ENCODE measurements at regions not wholly inside any gene's neighbourhood (a gene's known extent, or its start where the extent isn't known, plus 50 kb on each side); places are given as distances from the start of the nearest gene placed in this dataset.
"Not testable (repeated sequence)": the region's sequence is repeated elsewhere in the genome, so short reads cannot be mapped to it uniquely, and the experiment has no call there.

- intact Hi-C loops (cut with DNase I): no loop called here
- H3K27ac ChIP-seq: no peak overlapping the region
- H3K9me3 ChIP-seq: no peaks in the 10 kb centered on the region
- H3K4me1 ChIP-seq (replicated peaks): no peaks in the 10 kb centered on the region
- no peak for DNase-seq (ENCODE audit: low spot score)
- no peaks in the 10 kb centered on the region for H3K27me3 ChIP-seq (replicated peaks; ENCODE audit: insufficient read depth)
- no peaks in the 10 kb centered on the region for H3K36me3 ChIP-seq
- TF ChIP-seq POLR2A (IDR thresholded peaks at IDR 0.05) (no peak), CTCF (IDR thresholded peaks at IDR 0.05) (no peak), POLR2AphosphoS5 (IDR thresholded peaks at IDR 0.05) (no peak)
- no peak overlapping the region for H3K4me3 ChIP-seq
Measured at GRCh38 chr9:22654833-22655232, 208.2 kb downstream of the DMRTA1 start.

DNA sequence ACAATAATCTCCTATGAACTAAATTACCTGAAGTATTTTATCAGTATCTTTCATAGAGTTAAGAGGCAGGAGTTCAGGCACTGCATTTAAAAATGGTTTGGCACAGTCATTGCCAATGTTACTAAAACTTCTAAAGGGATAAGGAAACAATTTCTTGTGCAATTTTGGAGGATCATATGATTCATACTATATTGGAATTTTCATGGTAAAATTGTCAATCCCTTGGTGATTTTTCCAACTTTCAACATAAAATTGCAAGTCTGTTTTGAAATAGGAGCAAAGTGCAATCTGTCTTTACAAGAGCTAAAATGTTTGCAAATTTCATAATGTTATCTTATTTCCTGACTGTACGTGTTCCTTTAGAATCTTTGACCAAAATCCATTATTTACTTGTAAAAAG, 211.1 kb downstream of the DMRTA1 start:
- no peaks in the 10 kb centered on the region for H3K36me3 ChIP-seq
- no peak overlapping the region for H3K4me3 ChIP-seq
- no peaks in the 10 kb centered on the region for H3K9me3 ChIP-seq
- H3K4me1 ChIP-seq (replicated peaks): no peaks in the 10 kb centered on the region
- 66% methylated on average over 1 of the region's 1 CpG for WGBS
- no peak for DNase-seq (ENCODE audit: low spot score)
- no peaks in the 10 kb centered on the region for H3K27me3 ChIP-seq (replicated peaks; ENCODE audit: insufficient read depth)
- intact Hi-C loops (cut with DNase I): no loop called here
- H3K27ac ChIP-seq: no peak overlapping the region
- TF ChIP-seq POLR2A (IDR thresholded peaks at IDR 0.05) (no peak), CTCF (IDR thresholded peaks at IDR 0.05) (no peak), POLR2AphosphoS5 (IDR thresholded peaks at IDR 0.05) (no peak)

DNA sequence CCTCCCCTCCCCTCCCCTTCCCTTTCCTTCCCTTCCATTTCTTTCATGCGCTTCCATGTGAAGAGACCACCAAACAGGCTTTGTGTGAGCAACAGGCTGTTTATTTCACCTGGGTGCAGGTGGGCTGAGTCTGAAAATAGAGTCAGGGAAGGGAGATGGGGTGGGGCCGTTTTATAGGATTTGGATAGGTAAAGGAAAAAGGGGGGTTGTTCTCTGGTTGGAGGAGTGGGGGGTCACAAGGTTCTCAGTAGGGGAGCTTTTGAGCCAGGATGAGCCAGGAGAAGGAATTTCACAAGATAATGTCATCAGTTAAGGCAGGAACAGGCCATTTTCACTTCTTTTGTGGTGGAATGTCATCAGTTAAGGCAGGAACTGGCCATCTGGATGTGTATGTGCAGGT, 211.9 kb downstream of the DMRTA1 start:
- H3K36me3 ChIP-seq; H3K27me3 ChIP-seq (replicated peaks; ENCODE audit: insufficient read depth); H3K4me3 ChIP-seq; H3K9me3 ChIP-seq; intact Hi-C loops (cut with DNase I); H3K27ac ChIP-seq; DNase-seq (ENCODE audit: low spot score); H3K4me1 ChIP-seq (replicated peaks): not testable (repeated sequence)
- WGBS: 75% methylated on average over 2 of the region's 2 CpGs

GRCh38 chr9:22682536-22682935, 235.9 kb downstream of the DMRTA1 start:
- intact Hi-C loops (cut with DNase I): loop anchor here (10.0 kb wide), 1 partner anchor 58 kb away; no protein-coding TSS in a partner anchor
- no peak for TF ChIP-seq CTCF (IDR thresholded peaks at IDR 0.05)
- TF ChIP-seq POLR2A (IDR thresholded peaks at IDR 0.05): no peak
- TF ChIP-seq POLR2AphosphoS5 (IDR thresholded peaks at IDR 0.05): no peak
- H3K4me1 ChIP-seq (replicated peaks): no peaks in the 10 kb centered on the region
- H3K36me3 ChIP-seq: no peaks in the 10 kb centered on the region
- DNase-seq (ENCODE audit: low spot score): no peak
- H3K27ac ChIP-seq: no peak overlapping the region
- no peaks in the 10 kb centered on the region for H3K9me3 ChIP-seq
- no peak overlapping the region for H3K4me3 ChIP-seq
- WGBS: 29% methylated on average over 3 of the region's 3 CpGs
- no peaks in the 10 kb centered on the region for H3K27me3 ChIP-seq (replicated peaks; ENCODE audit: insufficient read depth)

GRCh38 chr9:22682961-22683699, 236.5 kb downstream of the DMRTA1 start:
- TF ChIP-seq CTCF (IDR thresholded peaks at IDR 0.05): no peak
- no peak for TF ChIP-seq POLR2A (IDR thresholded peaks at IDR 0.05)
- no peak for TF ChIP-seq POLR2AphosphoS5 (IDR thresholded peaks at IDR 0.05)
- H3K36me3 ChIP-seq: no peaks in the 10 kb centered on the region
- no peaks in the 10 kb centered on the region for H3K27me3 ChIP-seq (replicated peaks; ENCODE audit: insufficient read depth)
- intact Hi-C loops (cut with DNase I): loop anchor here (10.0 kb wide), 1 partner anchor 58 kb away; no protein-coding TSS in a partner anchor
- H3K27ac ChIP-seq: no peak overlapping the region
- H3K9me3 ChIP-seq: no peaks in the 10 kb centered on the region
- no peaks in the 10 kb centered on the region for H3K4me1 ChIP-seq (replicated peaks)
- 17% methylated on average over 4 of the region's 4 CpGs for WGBS
- DNase-seq (ENCODE audit: low spot score): no peak
- no peak overlapping the region for H3K4me3 ChIP-seq

All from prostate gland (tissue), 2 donors.